GM23248 (cell line): ENCODE measurements at regions not wholly inside any gene's neighbourhood (a gene's known extent, or its start where the extent isn't known, plus 50 kb on each side); places are given as distances from the start of the nearest gene placed in this dataset.
A peak's percentile ranks its signal among the peaks of the same experiment; 100 is the strongest.

ENCODE experiments used
- DNase-seq: peaks from one replicate; pipeline ENCODE4 v3.0.0-alpha.2; 2015
- H2AFZ ChIP-seq: fragments of 200-600 bp; sonication (generic); 2 replicates; pipeline ENCODE4 v1.6.1; 2016; ENCODE audit warnings: antibody characterized with exemption
- H3F3A ChIP-seq: fragments of 200-600 bp; sonication (generic); 2 replicates; pipeline ENCODE4 v1.6.1; 2016; ENCODE audit warnings: mild to moderate bottlenecking, antibody characterized with exemption, mixed run types; ENCODE audit not compliant: insufficient read depth
- H3K27ac ChIP-seq: fragments of 200-600 bp; sonication (generic); 2 replicates; pipeline ENCODE4 v1.5.1; 2016; ENCODE audit warnings: mild to moderate bottlenecking
- H3K27me3 ChIP-seq: fragments of 200-600 bp; sonication (generic); replicated peaks from 2 replicates; pipeline ENCODE4 v1.6.1; 2016; ENCODE audit warnings: mild to moderate bottlenecking; ENCODE audit not compliant: insufficient read depth
- H3K36me3 ChIP-seq: fragments of 200-600 bp; sonication (generic); 2 replicates; pipeline ENCODE4 v1.6.1; 2016; ENCODE audit warnings: low read depth, mild to moderate bottlenecking
- H3K4me1 ChIP-seq: fragments of 200-600 bp; sonication (generic); 2 replicates; pipeline ENCODE4 v1.6.1; 2016; ENCODE audit warnings: mild to moderate bottlenecking; ENCODE audit not compliant: insufficient read depth
- H3K4me2 ChIP-seq: fragments of 200-600 bp; sonication (generic); one replicate; pipeline ENCODE4 v1.6.1; 2016; ENCODE audit warnings: mild to moderate bottlenecking; ENCODE audit not compliant: unreplicated experiment
- H3K4me3 ChIP-seq: fragments of 200-600 bp; sonication (generic); 2 replicates; pipeline ENCODE4 v1.5.1; 2016; ENCODE audit warnings: mild to moderate bottlenecking
- H3K79me2 ChIP-seq: fragments of 200-600 bp; sonication (generic); 2 replicates; pipeline ENCODE4 v1.6.1; 2016; ENCODE audit warnings: mild to moderate bottlenecking; ENCODE audit not compliant: insufficient read depth
- H3K9ac ChIP-seq: fragments of 200-600 bp; sonication (generic); 2 replicates; pipeline ENCODE4 v1.6.1; 2016; ENCODE audit warnings: mild to moderate bottlenecking
- H3K9me2 ChIP-seq: fragments of 200-600 bp; sonication (generic); 2 replicates; pipeline ENCODE4 v1.6.1; 2016; ENCODE audit warnings: mixed run types, mild to moderate bottlenecking, moderate library complexity; ENCODE audit not compliant: insufficient read depth
- H3K9me3 ChIP-seq: fragments of 200-600 bp; sonication (generic); one replicate; pipeline ENCODE4 v1.6.1; 2017; ENCODE audit warnings: low read depth
- H4K20me1 ChIP-seq: fragments of 200-600 bp; sonication (generic); 2 replicates; pipeline ENCODE4 v1.6.0; 2016; ENCODE audit not compliant: insufficient read depth
- EZH2 ChIP-seq: fragments of 200-600 bp; sonication (generic); IDR thresholded peaks from 2 replicates; pipeline ENCODE4 v1.6.1; 2018; ENCODE audit warnings: antibody characterized with exemption, mild to moderate bottlenecking; ENCODE audit not compliant: insufficient read depth, poor library complexity, severe bottlenecking
- EZH2phosphoT487 ChIP-seq: fragments of 200-600 bp; sonication (generic); IDR thresholded peaks from 2 replicates; pipeline ENCODE4 v1.6.1; 2018; ENCODE audit warnings: antibody characterized with exemption, moderate library complexity, mild to moderate bottlenecking, low read depth; ENCODE audit not compliant: insufficient read depth
- WGBS, 2 experiments: methylation state at CpG; one replicate each; pipeline ENCODE4 v1.1.6; 2015 to 2017; ENCODE audit warnings: low lambda C conversion rate in 2 of 2, low coverage in 1 of 2; ENCODE audit errors: missing lambda C conversion rate in 2 of 2; 5-methylcytosine and 5-hydroxymethylcytosine counted together
- in situ Hi-C: fragments of 300-500 bp; cut with MboI; formaldehyde crosslinking; loops from 2 replicates; pipeline ENCODE4 v1.15.0; 2020

DNA sequence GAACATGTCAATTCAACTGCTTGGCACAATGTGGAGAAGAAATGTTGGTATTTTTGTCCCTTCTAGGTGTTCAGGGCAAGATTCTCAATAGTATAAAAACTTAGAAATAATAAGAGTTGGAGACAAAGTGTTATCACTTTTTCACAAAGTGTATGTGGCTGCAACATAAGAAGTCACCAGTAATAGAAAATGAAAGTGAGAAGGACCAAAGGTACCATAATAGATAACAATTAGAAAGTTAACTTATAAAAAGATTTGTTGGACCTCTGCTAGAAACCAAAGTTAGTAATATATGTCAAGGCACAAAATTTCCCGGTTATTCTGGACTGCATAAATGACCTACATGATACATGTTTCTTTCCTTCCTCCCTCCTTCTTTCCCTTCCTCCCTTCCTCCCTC is 1535.3 kb downstream of the EFNA5 start:
- H3K4me3 ChIP-seq = no peak overlapping the region
- TF ChIP-seq EZH2 (no peak), EZH2phosphoT487 (no peak)
- no peak overlapping the region for H3K9ac ChIP-seq
- no peaks in the 10 kb centered on the region for H3K9me2 ChIP-seq
- H3K4me2 ChIP-seq = no peak overlapping the region
- no peaks in the 10 kb centered on the region for H3K4me1 ChIP-seq
- H4K20me1 ChIP-seq = no peaks in the 10 kb centered on the region
- H2AFZ ChIP-seq = no peak overlapping the region
- H3K27ac ChIP-seq = no peak overlapping the region
- H3K9me3 ChIP-seq = no peaks in the 10 kb centered on the region
- no peak for DNase-seq
- in situ Hi-C loops = no loop called here
- no peaks in the 10 kb centered on the region for H3K36me3 ChIP-seq
- WGBS, 2 experiments = 69 to 71% methylated on average over 1 of the region's 1 CpG
- H3K27me3 ChIP-seq = no peaks in the 10 kb centered on the region
- H3K79me2 ChIP-seq = no peaks in the 10 kb centered on the region
- H3F3A ChIP-seq = no peaks in the 10 kb centered on the region

GRCh38 chr5:106134549-106134948 is 1536.2 kb downstream of the EFNA5 start:
- no peak overlapping the region for H3K9ac ChIP-seq
- no peaks in the 10 kb centered on the region for H4K20me1 ChIP-seq
- no peak overlapping the region for H3K4me3 ChIP-seq
- H3K27ac ChIP-seq = no peak overlapping the region
- H3K79me2 ChIP-seq = no peaks in the 10 kb centered on the region
- no peak for DNase-seq
- H3K9me2 ChIP-seq = no peaks in the 10 kb centered on the region
- no peaks in the 10 kb centered on the region for H3K36me3 ChIP-seq
- no peak overlapping the region for H3K4me2 ChIP-seq
- no peaks in the 10 kb centered on the region for H3K9me3 ChIP-seq
- no peaks in the 10 kb centered on the region for H3K4me1 ChIP-seq
- TF ChIP-seq EZH2 (no peak), EZH2phosphoT487 (no peak)
- H3F3A ChIP-seq = no peaks in the 10 kb centered on the region
- H2AFZ ChIP-seq = no peak overlapping the region
- no peaks in the 10 kb centered on the region for H3K27me3 ChIP-seq
- in situ Hi-C loops = no loop called here

DNA sequence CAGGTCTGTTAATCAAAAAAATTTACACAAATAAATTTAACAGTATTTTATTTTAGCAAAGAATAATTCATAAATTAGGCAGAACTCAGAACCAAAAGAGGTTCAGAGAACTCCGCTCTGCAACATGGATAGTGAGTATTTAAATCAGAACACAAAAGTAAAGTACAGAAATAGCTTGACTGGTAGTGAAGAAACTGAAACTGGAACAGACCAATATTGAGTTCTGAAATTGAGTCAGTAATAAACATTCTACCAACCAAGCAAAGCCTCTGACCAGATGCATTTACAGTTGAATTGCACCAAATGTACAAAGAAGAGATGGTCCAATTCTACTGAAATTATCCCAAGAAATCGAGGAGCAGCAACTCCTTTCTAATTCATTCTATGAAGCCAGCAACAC is 1542.8 kb downstream of the EFNA5 start:
- Histone ChIP-seq H3K27me3 (no peaks in the 10 kb centered on the region), H2AFZ (no peak overlapping the region), H3K9me3 (no peaks in the 10 kb centered on the region), H4K20me1 (no peaks in the 10 kb centered on the region), H3K36me3 (no peaks in the 10 kb centered on the region), H3F3A (no peaks in the 10 kb centered on the region), H3K9me2 (no peaks in the 10 kb centered on the region), H3K27ac (no peak overlapping the region), H3K4me1 (no peaks in the 10 kb centered on the region), H3K9ac (no peak overlapping the region), H3K79me2 (no peaks in the 10 kb centered on the region), H3K4me2 (no peak overlapping the region), H3K4me3 (no peak overlapping the region)
- 27 to 30% methylated on average over 2 of the region's 2 CpGs for WGBS, 2 experiments
- no peak for DNase-seq
- in situ Hi-C loops = no loop called here
- no peak for TF ChIP-seq EZH2
- no peak for TF ChIP-seq EZH2phosphoT487

DNA sequence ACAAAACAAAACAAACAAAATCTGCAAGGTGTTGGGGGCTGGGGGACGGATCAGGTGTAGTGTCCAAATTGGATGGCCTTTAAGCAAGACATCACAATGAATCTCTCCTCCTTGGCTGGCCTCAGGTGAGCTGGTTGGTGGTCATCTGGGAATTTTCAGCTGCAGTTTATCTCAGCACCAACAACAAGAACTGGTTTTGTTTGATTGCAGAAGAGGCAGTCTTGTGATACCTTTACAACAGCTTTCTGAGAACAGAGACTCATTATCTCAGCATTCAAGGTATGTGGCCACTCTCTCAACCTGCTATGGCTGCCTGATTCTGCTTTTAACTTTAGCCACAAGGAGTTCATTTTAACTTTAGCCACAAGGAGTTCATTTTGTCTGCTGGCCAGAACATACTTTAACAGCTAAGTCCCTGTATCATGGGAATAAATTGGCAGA is 1543.4 kb downstream of the EFNA5 start:
- H3K4me1 ChIP-seq = no peaks in the 10 kb centered on the region
- no peak overlapping the region for H3K4me2 ChIP-seq
- WGBS, 2 experiments = 0 to 9% methylated on average over 1 of the region's 1 CpG
- in situ Hi-C loops = no loop called here
- H3K36me3 ChIP-seq = no peaks in the 10 kb centered on the region
- no peak overlapping the region for H3K27ac ChIP-seq
- no peaks in the 10 kb centered on the region for H3K79me2 ChIP-seq
- H4K20me1 ChIP-seq = no peaks in the 10 kb centered on the region
- DNase-seq = no peak
- H3K9ac ChIP-seq = no peak overlapping the region
- no peaks in the 10 kb centered on the region for H3K9me2 ChIP-seq
- no peaks in the 10 kb centered on the region for H3K9me3 ChIP-seq
- TF ChIP-seq EZH2 (no peak), EZH2phosphoT487 (no peak)
- no peaks in the 10 kb centered on the region for H3F3A ChIP-seq
- no peaks in the 10 kb centered on the region for H3K27me3 ChIP-seq
- no peak overlapping the region for H3K4me3 ChIP-seq
- H2AFZ ChIP-seq = no peak overlapping the region

- no peak overlapping the region for H3K4me2 ChIP-seq
- in situ Hi-C loops = no loop called here
Observed at GRCh38 chr5:106121972-106122605, 1548.6 kb downstream of the EFNA5 start.

More at GRCh38 chr5:106121972-106122605, 1548.6 kb downstream of the EFNA5 start:
- Histone ChIP-seq H3K79me2 (no peaks in the 10 kb centered on the region), H3K9me2 (no peaks in the 10 kb centered on the region), H3K9ac (no peak overlapping the region), H3F3A (no peaks in the 10 kb centered on the region), H4K20me1 (no peaks in the 10 kb centered on the region), H3K4me3 (no peak overlapping the region), H2AFZ (no peak overlapping the region), H3K36me3 (no peaks in the 10 kb centered on the region), H3K9me3 (no peaks in the 10 kb centered on the region), H3K4me1 (no peaks in the 10 kb centered on the region), H3K27me3 (no peaks in the 10 kb centered on the region), H3K27ac (no peak overlapping the region)
- WGBS, 2 experiments = 32 to 39% methylated on average over 7 of the region's 7 CpGs
- no peak for TF ChIP-seq EZH2
- TF ChIP-seq EZH2phosphoT487 = no peak
- DNase-seq = peak; percentile 46
